GM12878 (cell line): ENCODE measurements at regions not wholly inside any gene's neighbourhood (a gene's known extent, or its start where the extent isn't known, plus 50 kb on each side); places are given as distances from the start of the nearest gene placed in this dataset.

Source experiments
- ATAC-seq: fragments of 200-7000 bp; cut with Tn5 transposase; 3 replicates; pipeline ENCODE4 v1.9.1; 2020; ENCODE audit warnings: mild to moderate bottlenecking, moderate library complexity
- BruUV-seq: library from RNA; stranded (reverse); fragments of 400-500 nt; replicated peaks from 2 replicates; lab custom pipeline; 2021; lab: Mats Ljungman, UMichigan
- CTCF ChIA-PET: fragments of 300-600 bp; sonication (Branson Sonifier 250); formaldehyde crosslinking; extraction: SDS; loops from one replicate; lab custom pipeline; 2021; ENCODE audit warnings: inconsistent platforms; lab: Yijun Ruan, JAX
- POLR2A ChIA-PET: fragments of 350-600 bp; formaldehyde crosslinking; extraction: SDS; loops from one replicate; lab custom pipeline; 2021; ENCODE audit warnings: inconsistent platforms; lab: Charles Lee
- RAD21 ChIA-PET: fragments of 300-600 bp; sonication (Branson Sonifier 250); formaldehyde crosslinking; loops from one replicate; lab custom pipeline; 2023; ENCODE audit warnings: antibody characterized with exemption; ENCODE audit not compliant: unreplicated experiment; lab: Charles Lee
- SMC1A ChIA-PET: fragments of 300-600 bp; sonication (Branson Sonifier 250); formaldehyde crosslinking; loops from one replicate; lab custom pipeline; 2023; ENCODE audit not compliant: unreplicated experiment, uncharacterized antibody; lab: Charles Lee
- DNase-seq: peaks from one replicate; pipeline ENCODE4 v3.0.0-alpha.2; 2011; ENCODE audit warnings: low read depth, low spot score
- FAIRE-seq: peaks from 3 replicates; lab custom pipeline; 2011; peaks lifted over from hg19 to GRCh38; lab: Jason Lieb, UNC
- H2AFZ ChIP-seq: 2 replicates; pipeline ENCODE4 v1.6.0; 2011; ENCODE audit warnings: low read depth, low read length, control low read depth; ENCODE audit not compliant: control insufficient read depth
- H3K27ac ChIP-seq: 2 replicates; pipeline ENCODE4 v1.5.1; 2011; ENCODE audit warnings: control low read depth; ENCODE audit not compliant: control insufficient read depth, insufficient read depth
- H3K27me3 ChIP-seq, 2 experiments: replicated peaks in 1 of 2; 2 replicates each; pipeline versions ENCODE4 v1.6.0 to v1.6.1; 2011; ENCODE audit warnings: low read length in 1 of 2; ENCODE audit not compliant: control insufficient read depth in 2 of 2, insufficient read depth in 2 of 2
- H3K36me3 ChIP-seq, 2 experiments: 2 replicates each; pipeline ENCODE4 v1.5.1; 2011; ENCODE audit warnings: low read length in 1 of 2; ENCODE audit not compliant: control insufficient read depth in 2 of 2, insufficient read depth in 2 of 2
- H3K4me1 ChIP-seq: 2 replicates; pipeline ENCODE4 v1.6.1; 2011; ENCODE audit warnings: mild to moderate bottlenecking, low read length, moderate library complexity, mixed read lengths; ENCODE audit not compliant: control insufficient read depth, insufficient read depth
- H3K4me2 ChIP-seq: 2 replicates; pipeline ENCODE4 v1.6.0; 2011; ENCODE audit warnings: control low read depth; ENCODE audit not compliant: control insufficient read depth, insufficient read depth
- H3K4me3 ChIP-seq: fragments of 200-600 bp; sonication (generic); 2 replicates; pipeline ENCODE4 v1.5.1; 2016
- H3K79me2 ChIP-seq: 2 replicates; pipeline ENCODE4 v1.6.0; 2011; ENCODE audit warnings: low read length; ENCODE audit not compliant: control insufficient read depth, insufficient read depth
- H3K9ac ChIP-seq: 2 replicates; pipeline ENCODE4 v1.8.0; 2011; ENCODE audit warnings: low read length, control low read depth, mixed read lengths; ENCODE audit not compliant: control insufficient read depth, insufficient read depth
- H3K9me3 ChIP-seq: replicated peaks from 3 replicates; pipeline ENCODE4 v1.5.1; 2011; ENCODE audit warnings: mild to moderate bottlenecking, low read length; ENCODE audit not compliant: control insufficient read depth, insufficient read depth
- H4K20me1 ChIP-seq: 2 replicates; pipeline ENCODE4 v1.6.0; 2011; ENCODE audit not compliant: control insufficient read depth, insufficient read depth
- ASH2L ChIP-seq: fragments of 300-600, 200-600 bp; sonication (generic); IDR thresholded peaks from 2 replicates; pipeline ENCODE4 v1.6.1; 2017; ENCODE audit warnings: low read depth, mild to moderate bottlenecking, borderline replicate concordance
- CHD2 ChIP-seq: IDR thresholded peaks from 2 replicates; pipeline ENCODE4 v1.6.1; 2011; ENCODE audit warnings: low read depth, low read length, improper control_type of control experiment, borderline replicate concordance
- CREM ChIP-seq: IDR thresholded peaks from 2 replicates; pipeline ENCODE4 v1.6.1; 2014; ENCODE audit warnings: antibody characterized with exemption, low read depth
- HCFC1 ChIP-seq: fragments of 150-350 bp; IDR thresholded peaks from 2 replicates; pipeline ENCODE4 v1.6.1; 2014; ENCODE audit warnings: low read length
- HDGF ChIP-seq: fragments of 450-650 bp; IDR thresholded peaks from 2 replicates; pipeline ENCODE4 v1.6.1; 2016; ENCODE audit warnings: antibody characterized with exemption
- MEF2B ChIP-seq: fragments of 450-650 bp; IDR thresholded peaks from 2 replicates; pipeline ENCODE4 v1.6.1; 2018; ENCODE audit warnings: mild to moderate bottlenecking, moderate library complexity; ENCODE audit not compliant: partially characterized antibody, poor library complexity, severe bottlenecking
- NFIC ChIP-seq: IDR thresholded peaks from 2 replicates; pipeline ENCODE4 v1.6.1; 2012; ENCODE audit warnings: low read depth, mild to moderate bottlenecking, inconsistent platforms, low read length, moderate library complexity
- NR2C1 ChIP-seq: fragments of 450-650 bp; IDR thresholded peaks from 2 replicates; pipeline ENCODE4 v1.6.1; 2017; ENCODE audit warnings: antibody characterized with exemption, mild to moderate bottlenecking, moderate library complexity
- RAD51 ChIP-seq: fragments of 450-650 bp; IDR thresholded peaks from 2 replicates; pipeline ENCODE4 v1.6.1; 2016; ENCODE audit warnings: moderate library complexity, mild to moderate bottlenecking, inconsistent platforms
- SKIL ChIP-seq: fragments of 450-650 bp; IDR thresholded peaks from 2 replicates; pipeline ENCODE4 v1.6.1; 2017; ENCODE audit warnings: mild to moderate bottlenecking, low read depth, inconsistent platforms; ENCODE audit not compliant: poor library complexity, severe bottlenecking
- SMAD1 ChIP-seq: fragments of 450-650 bp; IDR thresholded peaks from 2 replicates; pipeline ENCODE4 v1.6.1; 2018; ENCODE audit warnings: mild to moderate bottlenecking, low read depth; ENCODE audit not compliant: partially characterized antibody
- SP1 ChIP-seq: IDR thresholded peaks from one replicate; pipeline ENCODE4 v1.6.1; 2011; ENCODE audit warnings: low read depth, low read length
- TAF1 ChIP-seq: IDR thresholded peaks from 2 replicates; pipeline ENCODE4 v1.6.1; 2011; ENCODE audit warnings: mild to moderate bottlenecking, low read depth, low read length, borderline replicate concordance
- YY1 ChIP-seq: IDR thresholded peaks from 2 replicates; pipeline ENCODE4 v1.6.1; 2011; ENCODE audit warnings: low read depth, mild to moderate bottlenecking, low read length
- WGBS: methylation state at CpG from one replicate; pipeline ENCODE4 v1.1.6; 2016; ENCODE audit warnings: low lambda C conversion rate; ENCODE audit not compliant: insufficient replicate concordance, insufficient coverage; ENCODE audit errors: missing lambda C conversion rate; 5-methylcytosine and 5-hydroxymethylcytosine counted together
- in situ Hi-C: fragments of 300-500 bp; cut with MboI; formaldehyde crosslinking; loops from 9 replicates; pipeline ENCODE4 v1.14.3; 2018; ENCODE audit warnings: mixed read lengths
- intact Hi-C: fragments of 100-400 bp; cut with micrococcal nuclease; formaldehyde crosslinking; loops from one replicate; pipeline ENCODE4 v1.14.2; 2022; ENCODE audit not compliant: unreplicated experiment
- TF ChIP-seq, protein P1 (sequence below): fragments of 450-650 bp; formaldehyde crosslinking; IDR thresholded peaks from 2 replicates; pipeline ENCODE4 v1.4.0; 2020; ENCODE audit warnings: mild to moderate bottlenecking, moderate library complexity
- TF ChIP-seq, protein P2 (sequence below): fragments of 450-650 bp; IDR thresholded peaks from 2 replicates; pipeline ENCODE4 v1.6.1; 2017; ENCODE audit warnings: mild to moderate bottlenecking, moderate library complexity

- no peak for FAIRE-seq
- no peak for DNase-seq
- Histone ChIP-seq H4K20me1 (no peaks in the 10 kb centered on the region), H3K4me1 (no peaks in the 10 kb centered on the region), H2AFZ (no peak overlapping the region), H3K4me2 (no peak overlapping the region), H3K9ac (no peak overlapping the region), H3K79me2 (no peaks in the 10 kb centered on the region), H3K27ac (no peak overlapping the region), H3K36me3 (no peaks in the 10 kb centered on the region), H3K9me3 (no peaks in the 10 kb centered on the region), H3K4me3 (no peak overlapping the region), H3K27me3 (no peaks in the 10 kb centered on the region)
- intact Hi-C loops (no loop called here), in situ Hi-C loops (no loop called here)
- whole genome bisulfite sequencing = 31% methylated on average over 8 of the region's 10 CpGs
- no TSS peak for BruUV-seq
- RAD21 ChIA-PET = no interaction called here
- SMC1A ChIA-PET = no interaction called here
- POLR2A ChIA-PET = no interaction called here
- CTCF ChIA-PET = no interaction called here
- ATAC-seq = no peak
- TF ChIP-seq, protein P1, sequence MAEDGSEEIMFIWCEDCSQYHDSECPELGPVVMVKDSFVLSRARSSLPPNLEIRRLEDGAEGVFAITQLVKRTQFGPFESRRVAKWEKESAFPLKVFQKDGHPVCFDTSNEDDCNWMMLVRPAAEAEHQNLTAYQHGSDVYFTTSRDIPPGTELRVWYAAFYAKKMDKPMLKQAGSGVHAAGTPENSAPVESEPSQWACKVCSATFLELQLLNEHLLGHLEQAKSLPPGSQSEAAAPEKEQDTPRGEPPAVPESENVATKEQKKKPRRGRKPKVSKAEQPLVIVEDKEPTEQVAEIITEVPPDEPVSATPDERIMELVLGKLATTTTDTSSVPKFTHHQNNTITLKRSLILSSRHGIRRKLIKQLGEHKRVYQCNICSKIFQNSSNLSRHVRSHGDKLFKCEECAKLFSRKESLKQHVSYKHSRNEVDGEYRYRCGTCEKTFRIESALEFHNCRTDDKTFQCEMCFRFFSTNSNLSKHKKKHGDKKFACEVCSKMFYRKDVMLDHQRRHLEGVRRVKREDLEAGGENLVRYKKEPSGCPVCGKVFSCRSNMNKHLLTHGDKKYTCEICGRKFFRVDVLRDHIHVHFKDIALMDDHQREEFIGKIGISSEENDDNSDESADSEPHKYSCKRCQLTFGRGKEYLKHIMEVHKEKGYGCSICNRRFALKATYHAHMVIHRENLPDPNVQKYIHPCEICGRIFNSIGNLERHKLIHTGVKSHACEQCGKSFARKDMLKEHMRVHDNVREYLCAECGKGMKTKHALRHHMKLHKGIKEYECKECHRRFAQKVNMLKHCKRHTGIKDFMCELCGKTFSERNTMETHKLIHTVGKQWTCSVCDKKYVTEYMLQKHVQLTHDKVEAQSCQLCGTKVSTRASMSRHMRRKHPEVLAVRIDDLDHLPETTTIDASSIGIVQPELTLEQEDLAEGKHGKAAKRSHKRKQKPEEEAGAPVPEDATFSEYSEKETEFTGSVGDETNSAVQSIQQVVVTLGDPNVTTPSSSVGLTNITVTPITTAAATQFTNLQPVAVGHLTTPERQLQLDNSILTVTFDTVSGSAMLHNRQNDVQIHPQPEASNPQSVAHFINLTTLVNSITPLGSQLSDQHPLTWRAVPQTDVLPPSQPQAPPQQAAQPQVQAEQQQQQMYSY = no peak
- no peak for TF ChIP-seq HDGF
- no peak for TF ChIP-seq NFIC
- no peak for TF ChIP-seq SMAD1
- no peak for TF ChIP-seq RAD51
- TF ChIP-seq MEF2B = no peak
- TF ChIP-seq CREM = no peak
- no peak for TF ChIP-seq SKIL
- TF ChIP-seq TAF1 = no peak
- TF ChIP-seq ASH2L = no peak
- TF ChIP-seq CHD2 = no peak
- TF ChIP-seq SP1 = no peak
- no peak for TF ChIP-seq HCFC1
- TF ChIP-seq, protein P2, sequence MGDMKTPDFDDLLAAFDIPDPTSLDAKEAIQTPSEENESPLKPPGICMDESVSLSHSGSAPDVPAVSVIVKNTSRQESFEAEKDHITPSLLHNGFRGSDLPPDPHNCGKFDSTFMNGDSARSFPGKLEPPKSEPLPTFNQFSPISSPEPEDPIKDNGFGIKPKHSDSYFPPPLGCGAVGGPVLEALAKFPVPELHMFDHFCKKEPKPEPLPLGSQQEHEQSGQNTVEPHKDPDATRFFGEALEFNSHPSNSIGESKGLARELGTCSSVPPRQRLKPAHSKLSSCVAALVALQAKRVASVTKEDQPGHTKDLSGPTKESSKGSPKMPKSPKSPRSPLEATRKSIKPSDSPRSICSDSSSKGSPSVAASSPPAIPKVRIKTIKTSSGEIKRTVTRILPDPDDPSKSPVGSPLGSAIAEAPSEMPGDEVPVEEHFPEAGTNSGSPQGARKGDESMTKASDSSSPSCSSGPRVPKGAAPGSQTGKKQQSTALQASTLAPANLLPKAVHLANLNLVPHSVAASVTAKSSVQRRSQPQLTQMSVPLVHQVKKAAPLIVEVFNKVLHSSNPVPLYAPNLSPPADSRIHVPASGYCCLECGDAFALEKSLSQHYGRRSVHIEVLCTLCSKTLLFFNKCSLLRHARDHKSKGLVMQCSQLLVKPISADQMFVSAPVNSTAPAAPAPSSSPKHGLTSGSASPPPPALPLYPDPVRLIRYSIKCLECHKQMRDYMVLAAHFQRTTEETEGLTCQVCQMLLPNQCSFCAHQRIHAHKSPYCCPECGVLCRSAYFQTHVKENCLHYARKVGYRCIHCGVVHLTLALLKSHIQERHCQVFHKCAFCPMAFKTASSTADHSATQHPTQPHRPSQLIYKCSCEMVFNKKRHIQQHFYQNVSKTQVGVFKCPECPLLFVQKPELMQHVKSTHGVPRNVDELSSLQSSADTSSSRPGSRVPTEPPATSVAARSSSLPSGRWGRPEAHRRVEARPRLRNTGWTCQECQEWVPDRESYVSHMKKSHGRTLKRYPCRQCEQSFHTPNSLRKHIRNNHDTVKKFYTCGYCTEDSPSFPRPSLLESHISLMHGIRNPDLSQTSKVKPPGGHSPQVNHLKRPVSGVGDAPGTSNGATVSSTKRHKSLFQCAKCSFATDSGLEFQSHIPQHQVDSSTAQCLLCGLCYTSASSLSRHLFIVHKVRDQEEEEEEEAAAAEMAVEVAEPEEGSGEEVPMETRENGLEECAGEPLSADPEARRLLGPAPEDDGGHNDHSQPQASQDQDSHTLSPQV = no peak
- no peak for TF ChIP-seq NR2C1
- no peak for TF ChIP-seq YY1
Observed at GRCh38 chr11:121800731-121801393, 315.2 kb downstream of the BLID start.
